Activated naive CD4-positive, alpha-beta T cell treated with anti-CD3 and anti-CD28 coated beads, Interleukin-2, amount 50 U/mL, for 72 hours (primary cell): ENCODE measurements at regions not wholly inside any gene's neighbourhood (a gene's known extent, or its start where the extent isn't known, plus 50 kb on each side); places are given as distances from the start of the nearest gene placed in this dataset.
"Not testable (repeated sequence)": the region's sequence is repeated elsewhere in the genome, so short reads cannot be mapped to it uniquely, and the experiment has no call there.

Experiments used
- ATAC-seq, 2 donors: fragments of 150-1000 bp; cut with Tn5 transposase; 2 replicates each; pipeline ENCODE4 v1.10.0; 2021; ENCODE audit warnings: mild to moderate bottlenecking in 2 of 2, moderate library complexity in 2 of 2
- DNase-seq, 2 donors: peaks; one replicate each; pipeline ENCODE4 v3.0.0; 2021 to 2022; ENCODE audit warnings: low spot score in 2 of 2
- H3K27ac Mint-ChIP-seq, 2 donors: one replicate each; pipeline ENCODE4 v1.8.0; 2022; ENCODE audit warnings: mild to moderate bottlenecking in 2 of 2, mixed read lengths in 2 of 2
- H3K36me3 Mint-ChIP-seq, 2 donors: one replicate each; pipeline ENCODE4 v1.8.0; 2022; ENCODE audit warnings: mixed read lengths in 2 of 2
- H3K9me3 Mint-ChIP-seq, 2 donors: one replicate each; pipeline ENCODE4 v1.8.0; 2022; ENCODE audit warnings: mixed read lengths in 2 of 2

DNA sequence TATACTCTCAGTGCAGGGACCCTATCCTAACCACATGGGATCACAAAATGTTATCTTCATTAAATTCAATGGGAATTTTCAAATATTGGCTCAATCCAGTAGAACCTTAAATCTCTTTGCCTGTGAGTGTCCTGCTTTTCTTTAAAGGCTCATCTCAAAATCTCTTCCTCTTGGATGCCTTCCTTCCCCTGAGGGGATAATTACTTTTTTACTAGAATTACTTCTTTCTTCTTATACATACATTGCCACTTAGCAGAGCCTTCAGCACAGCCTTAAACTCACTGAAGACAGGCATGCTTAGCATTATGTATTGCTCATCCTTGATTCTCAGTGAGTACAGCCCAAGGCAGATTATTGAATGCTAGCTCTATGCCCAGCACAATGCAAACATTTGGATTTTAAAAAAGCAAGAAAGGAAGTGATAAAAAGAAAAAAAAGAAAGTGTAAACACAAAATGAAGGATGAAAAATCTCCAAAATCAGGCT is 1918.0 kb upstream of the FLRT2 start:
- peaks cover 0 to 7% of the 10 kb centered on the region in 2 donors for H3K36me3 Mint-ChIP-seq
- no peak for DNase-seq
- no peak for ATAC-seq

DNA sequence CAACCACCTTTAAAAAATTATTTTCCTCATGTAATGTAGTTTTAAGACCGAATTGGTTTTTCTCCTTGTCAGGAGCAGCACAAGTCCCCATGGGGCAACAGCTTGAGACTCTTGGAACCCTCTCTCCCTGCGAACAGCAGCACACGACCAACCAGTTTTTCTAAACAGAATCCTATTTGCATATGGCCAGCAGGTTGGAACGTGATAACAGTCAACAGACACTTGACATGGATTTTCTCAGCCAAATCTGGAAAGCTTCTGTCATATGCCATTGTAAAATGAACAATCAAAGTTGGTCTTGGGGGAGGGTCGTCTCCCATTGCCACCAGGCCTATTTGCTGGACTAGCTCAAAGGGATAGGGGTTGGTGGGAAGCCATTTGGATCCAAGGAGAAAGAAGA is 1915.0 kb upstream of the FLRT2 start:
- no peak overlapping the region for H3K27ac Mint-ChIP-seq

More for the DNA sequence above, 1918.0 kb upstream of the FLRT2 start:
- Mint-ChIP-seq H3K9me3 (peaks cover 9 to 11% of the 10 kb centered on the region in 2 donors), H3K27ac (no peak overlapping the region)

DNA sequence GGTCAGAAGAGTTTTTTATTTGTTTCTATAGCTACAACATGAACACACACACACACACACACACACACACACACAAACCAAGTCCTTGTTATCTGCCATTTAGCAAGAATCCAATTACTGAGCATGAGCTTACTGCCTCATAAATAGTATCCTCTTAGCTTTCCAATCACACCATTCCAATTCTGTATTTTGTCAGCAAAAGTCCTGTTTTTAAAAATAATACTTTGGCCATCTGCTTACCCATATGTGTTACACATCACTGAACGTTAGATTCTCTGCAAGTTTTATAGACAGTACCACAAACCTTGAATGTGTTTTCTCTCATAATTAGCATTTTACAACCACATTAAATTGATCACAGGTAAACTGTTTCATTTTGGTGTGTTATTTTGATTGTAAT is 1905.4 kb upstream of the FLRT2 start:
- DNase-seq (no peak), ATAC-seq (no peak)
- no peaks in the 10 kb centered on the region for H3K36me3 Mint-ChIP-seq
- no peak overlapping the region for H3K27ac Mint-ChIP-seq
- H3K9me3 Mint-ChIP-seq = peaks cover 12 to 22% of the 10 kb centered on the region in 2 donors

More for the DNA sequence above, 1915.0 kb upstream of the FLRT2 start:
- Mint-ChIP-seq H3K9me3 (peaks cover 17 to 18% of the 10 kb centered on the region in 2 donors), H3K36me3 (no peaks in the 10 kb centered on the region)
- DNase-seq = no peak
- no peak for ATAC-seq

DNA sequence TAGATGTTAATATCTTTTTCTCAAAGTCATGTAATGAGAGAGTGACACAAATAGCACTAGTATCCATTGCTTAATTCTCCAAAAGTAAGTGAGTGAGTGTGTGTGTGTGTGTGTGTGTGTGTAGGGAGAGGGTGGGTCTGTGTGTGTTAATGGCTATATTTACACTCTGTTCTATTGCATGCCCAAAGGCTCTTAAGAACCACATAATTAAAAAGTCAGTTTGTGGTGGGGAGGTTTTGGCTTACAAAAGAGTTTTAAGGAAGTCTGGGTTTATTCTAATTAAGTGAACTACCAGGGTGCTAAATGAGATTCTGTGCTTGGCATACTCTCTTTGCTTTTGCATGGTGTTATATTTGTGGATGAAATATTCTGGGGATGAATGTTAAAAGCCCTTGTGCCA is 1897.6 kb upstream of the FLRT2 start:
- Mint-ChIP-seq H3K36me3 (no peaks in the 10 kb centered on the region), H3K9me3 (peaks cover 15 to 24% of the 10 kb centered on the region in 2 donors), H3K27ac (no peak overlapping the region)
- DNase-seq (no peak), ATAC-seq (no peak)

DNA sequence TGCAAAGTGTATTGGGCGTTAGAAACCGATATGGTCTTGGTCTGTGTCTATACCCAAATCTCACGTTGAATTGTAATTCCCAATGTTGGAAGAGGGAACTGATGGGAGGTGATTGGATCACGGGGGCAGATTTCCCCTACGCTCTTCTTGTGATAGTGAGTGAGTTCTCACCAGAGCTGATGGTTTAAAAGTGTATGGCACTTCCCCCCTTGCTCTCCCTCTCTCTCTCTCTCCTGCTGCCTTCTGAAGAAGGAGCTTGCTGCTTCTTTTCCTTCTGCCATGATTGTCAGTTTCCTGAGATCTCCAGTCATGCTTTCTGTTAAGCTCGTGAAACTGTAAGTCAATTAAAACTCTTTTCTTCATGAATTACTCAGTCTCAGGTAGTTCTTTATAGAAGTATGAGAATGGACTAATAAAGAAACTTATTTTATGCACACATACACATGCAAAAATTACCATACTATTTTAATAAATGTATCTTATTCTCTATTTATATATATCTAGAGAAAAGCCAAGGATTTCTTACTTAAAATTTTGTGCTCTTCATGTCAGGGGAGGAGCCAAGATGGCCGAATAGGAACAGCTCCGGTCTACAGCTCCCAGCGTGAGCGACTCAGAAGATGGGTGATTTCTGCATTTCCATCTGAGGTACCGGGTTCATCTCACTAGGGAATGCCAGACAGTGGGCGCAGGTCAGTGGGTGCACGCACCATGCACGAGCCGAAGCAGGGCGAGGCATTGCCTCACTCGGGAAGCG is 1891.0 kb upstream of the FLRT2 start:
- ATAC-seq (no peak), DNase-seq (no peak)
- Mint-ChIP-seq H3K9me3 (peaks cover 4 to 16% of the 10 kb centered on the region in 2 donors), H3K27ac (no peak overlapping the region), H3K36me3 (peaks cover 0 to 7% of the 10 kb centered on the region in 2 donors)

DNA sequence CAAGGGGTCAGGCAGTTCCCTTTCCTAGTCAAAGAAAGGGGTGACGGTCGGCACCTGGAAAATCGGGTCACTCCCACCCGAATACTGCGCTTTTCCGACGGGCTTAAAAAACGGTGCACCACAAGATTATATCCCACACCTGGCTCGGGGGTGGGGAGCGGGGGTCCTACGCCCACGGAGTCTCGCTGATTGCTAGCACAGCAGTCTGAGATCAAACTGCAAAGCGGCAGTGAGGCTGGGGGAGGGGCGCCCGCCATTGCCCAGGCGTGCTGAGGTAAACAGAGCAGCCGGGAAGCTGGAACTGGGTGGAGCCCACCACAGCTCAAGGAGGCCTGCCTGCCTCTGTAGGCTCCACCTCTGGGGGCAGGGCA is 1890.5 kb upstream of the FLRT2 start:
- peaks cover 4 to 14% of the 10 kb centered on the region in 2 donors for H3K9me3 Mint-ChIP-seq
- DNase-seq, H3K27ac Mint-ChIP-seq, H3K36me3 Mint-ChIP-seq, ATAC-seq: not testable (repeated sequence)

DNA sequence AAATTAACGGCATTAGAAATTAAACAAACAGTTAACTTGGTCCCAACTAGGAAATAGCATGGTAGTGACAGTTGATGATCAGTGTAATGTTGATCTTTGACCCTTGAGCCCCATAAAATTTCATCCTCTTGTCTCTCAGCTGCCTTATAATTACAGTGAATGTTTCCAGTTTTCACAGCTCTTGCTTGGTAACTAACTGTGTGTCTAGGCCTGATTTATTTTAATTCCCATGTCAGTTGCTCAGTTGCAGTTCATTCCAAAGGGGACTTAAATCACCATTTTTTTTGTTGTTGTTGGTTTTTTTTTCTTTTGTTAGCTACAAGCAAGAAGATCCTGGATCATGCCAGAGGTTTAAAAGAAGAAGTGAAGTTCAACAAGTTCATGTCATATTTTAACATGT is 1883.7 kb upstream of the FLRT2 start:
- DNase-seq = no peak
- Mint-ChIP-seq H3K9me3 (peaks cover 9 to 15% of the 10 kb centered on the region in 2 donors), H3K36me3 (peaks cover 0 to 7% of the 10 kb centered on the region in 2 donors), H3K27ac (no peak overlapping the region)
- no peak for ATAC-seq

DNA sequence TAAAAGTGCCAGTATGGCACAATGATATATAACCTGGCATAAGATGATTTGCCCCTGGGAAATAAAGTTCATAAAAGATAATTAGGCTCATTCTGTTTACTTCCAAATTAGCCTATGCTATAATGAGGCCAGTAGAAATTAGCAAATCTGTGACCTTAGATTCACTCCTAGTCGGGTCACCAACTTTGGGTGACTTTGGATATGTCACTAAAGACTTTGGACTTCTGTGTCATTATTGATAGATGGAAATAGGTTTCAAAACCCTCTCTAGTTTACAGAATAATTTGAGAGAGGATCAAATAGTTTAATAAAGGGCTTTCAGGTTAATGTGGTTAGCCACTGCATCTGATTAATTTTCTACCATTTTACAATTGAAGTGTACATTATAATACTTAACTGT is 1869.3 kb upstream of the FLRT2 start:
- H3K27ac Mint-ChIP-seq = no peak overlapping the region
- peaks cover 8 to 30% of the 10 kb centered on the region in 2 donors for H3K9me3 Mint-ChIP-seq
- H3K36me3 Mint-ChIP-seq = no peaks in the 10 kb centered on the region
- DNase-seq (no peak), ATAC-seq (no peak)

DNA sequence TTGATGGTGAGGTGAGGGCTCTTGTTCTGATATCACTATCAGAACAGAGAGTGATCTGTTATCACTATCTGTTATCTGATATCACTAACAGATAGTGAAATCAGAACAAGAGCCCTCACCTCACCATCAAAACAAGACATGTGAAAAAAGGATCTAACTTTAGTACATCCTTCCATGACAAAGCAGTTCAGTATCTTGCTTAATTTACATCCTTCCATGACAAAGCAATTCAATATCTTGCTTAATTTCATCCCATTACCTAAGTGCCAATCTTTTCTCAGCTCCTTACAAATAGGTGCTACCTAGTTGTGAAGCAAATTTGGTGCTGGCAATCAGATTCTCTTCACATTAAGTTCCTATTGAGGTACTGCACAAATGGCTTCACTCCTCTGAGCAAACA is 1865.6 kb upstream of the FLRT2 start:
- peaks cover 8 to 26% of the 10 kb centered on the region in 2 donors for H3K9me3 Mint-ChIP-seq
- no peak for ATAC-seq
- H3K27ac Mint-ChIP-seq = no peak overlapping the region
- DNase-seq = no peak
- H3K36me3 Mint-ChIP-seq = no peaks in the 10 kb centered on the region

DNA sequence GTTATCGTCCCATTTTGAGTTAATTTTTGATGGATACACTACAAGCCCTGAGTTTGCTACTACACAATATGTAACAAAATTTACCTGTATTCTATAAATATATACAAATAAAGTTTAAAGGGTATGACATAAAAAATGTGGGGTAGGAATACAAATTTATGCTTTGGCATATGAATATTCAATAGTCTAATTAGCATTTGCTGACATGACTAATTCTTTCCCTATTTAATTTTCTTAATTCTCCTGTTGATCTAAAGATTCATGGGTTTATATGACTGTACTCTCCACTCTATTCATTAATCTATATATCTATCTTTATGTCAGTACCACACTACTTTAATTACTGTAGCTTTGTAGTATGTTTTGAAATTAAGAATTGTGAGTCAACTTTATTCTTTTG is 1840.7 kb upstream of the FLRT2 start:
- Mint-ChIP-seq H3K36me3 (no peaks in the 10 kb centered on the region), H3K9me3 (peaks cover 8 to 15% of the 10 kb centered on the region in 2 donors), H3K27ac (no peak overlapping the region)
- DNase-seq (no peak), ATAC-seq (no peak)

DNA sequence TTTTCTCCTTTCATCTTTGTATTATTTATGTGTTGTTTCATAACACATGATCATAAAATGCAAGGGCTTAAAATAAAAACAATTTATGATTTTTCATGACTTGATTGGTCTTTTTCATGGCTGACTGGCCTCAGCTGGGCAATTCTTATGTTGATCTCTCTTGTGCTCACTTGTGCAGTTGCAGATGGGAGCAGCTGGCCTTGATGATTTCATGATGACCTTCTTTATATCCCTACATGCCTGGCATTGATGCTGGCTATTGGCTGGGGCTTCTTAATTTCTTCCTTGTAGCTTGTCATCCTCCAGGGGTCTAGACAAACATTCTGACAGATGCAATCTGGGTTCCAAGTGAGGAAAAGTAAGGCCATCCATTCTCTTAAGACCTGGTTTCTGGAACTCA is 1832.8 kb upstream of the FLRT2 start:
- Mint-ChIP-seq H3K9me3 (peaks cover 0 to 3% of the 10 kb centered on the region in 2 donors), H3K36me3 (no peaks in the 10 kb centered on the region), H3K27ac (no peak overlapping the region)
- ATAC-seq = no peak
- DNase-seq = no peak

DNA sequence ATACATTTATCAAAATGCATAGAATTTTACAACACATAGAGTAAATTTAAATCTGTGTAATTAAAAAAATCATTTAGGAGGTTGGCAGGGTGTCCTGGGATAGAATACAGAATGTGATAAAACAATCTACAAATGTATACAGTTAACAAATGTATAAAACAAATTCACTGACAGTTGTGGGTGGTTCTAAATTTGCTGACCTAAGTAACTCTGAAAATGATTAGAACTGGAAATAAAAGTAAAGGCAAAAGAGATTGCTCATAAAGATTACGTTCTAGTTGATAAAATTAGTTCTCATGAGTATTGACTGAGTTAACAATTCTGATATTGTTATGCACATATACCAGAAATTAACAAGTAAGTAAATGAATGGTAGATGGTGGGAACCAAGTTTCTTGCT is 1827.3 kb upstream of the FLRT2 start:
- Mint-ChIP-seq H3K27ac (no peak overlapping the region), H3K36me3 (no peaks in the 10 kb centered on the region), H3K9me3 (peaks cover 8 to 18% of the 10 kb centered on the region in 2 donors)
- no peak for ATAC-seq
- no peak for DNase-seq

DNA sequence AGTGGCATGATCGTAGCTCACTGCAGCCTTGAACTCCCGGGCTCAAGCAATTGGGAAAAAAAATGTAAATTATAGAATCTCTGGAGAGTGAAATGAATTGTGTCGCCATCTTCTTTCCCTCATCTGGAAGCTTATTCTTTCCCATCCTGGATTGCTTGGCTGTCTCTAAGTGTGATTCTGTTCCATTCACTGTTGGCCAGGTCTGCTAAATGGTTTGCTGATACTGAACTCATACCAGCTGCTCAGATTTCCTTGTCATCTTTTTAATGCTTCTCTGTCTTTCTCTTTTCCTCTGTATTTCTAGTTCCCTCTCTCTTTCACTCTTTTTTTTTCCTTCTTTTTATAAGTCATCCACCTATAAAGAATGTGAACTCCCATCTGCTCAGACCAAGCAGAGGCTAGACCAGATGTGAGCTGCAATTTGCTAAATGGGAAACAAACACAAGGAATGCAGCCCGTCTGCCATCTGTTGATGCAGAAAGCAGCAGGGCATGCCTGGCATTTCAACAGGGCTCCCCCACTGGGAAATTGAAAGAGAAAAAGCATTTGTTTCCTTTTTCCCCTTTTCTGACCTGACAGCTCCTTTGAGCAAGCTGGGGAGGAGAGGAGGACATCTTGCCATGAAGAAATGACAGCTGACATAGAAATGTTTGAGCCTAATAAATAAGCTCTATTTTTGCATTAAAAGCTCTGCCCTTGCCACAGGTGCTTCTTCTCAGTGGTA is 1823.6 kb upstream of the FLRT2 start:
- no peaks in the 10 kb centered on the region for H3K36me3 Mint-ChIP-seq
- DNase-seq (no peak), ATAC-seq (no peak)
- peaks cover 8 to 25% of the 10 kb centered on the region in 2 donors for H3K9me3 Mint-ChIP-seq
- H3K27ac Mint-ChIP-seq = no peak overlapping the region

DNA sequence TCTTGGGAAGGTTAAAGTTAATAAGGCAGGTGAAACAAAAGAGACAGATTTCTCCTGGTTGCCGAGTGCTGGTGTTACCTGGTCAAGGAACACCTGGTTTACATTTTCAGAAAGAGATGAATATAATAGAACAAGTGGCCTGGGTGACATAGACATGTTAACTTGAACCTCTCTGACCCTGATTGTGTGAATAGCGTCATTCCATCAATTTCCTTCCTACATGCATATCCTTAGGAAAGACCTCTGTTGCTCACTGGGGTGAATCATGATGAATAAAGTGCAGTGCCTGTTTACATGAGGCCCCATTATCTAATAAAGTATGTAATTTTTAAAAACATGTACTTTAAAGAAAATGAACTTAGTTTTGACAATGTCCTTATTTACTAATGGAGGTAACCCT is 1822.9 kb upstream of the FLRT2 start:
- Mint-ChIP-seq H3K27ac (no peak overlapping the region), H3K9me3 (peaks cover 8 to 25% of the 10 kb centered on the region in 2 donors), H3K36me3 (no peaks in the 10 kb centered on the region)
- ATAC-seq = no peak
- DNase-seq = no peak

DNA sequence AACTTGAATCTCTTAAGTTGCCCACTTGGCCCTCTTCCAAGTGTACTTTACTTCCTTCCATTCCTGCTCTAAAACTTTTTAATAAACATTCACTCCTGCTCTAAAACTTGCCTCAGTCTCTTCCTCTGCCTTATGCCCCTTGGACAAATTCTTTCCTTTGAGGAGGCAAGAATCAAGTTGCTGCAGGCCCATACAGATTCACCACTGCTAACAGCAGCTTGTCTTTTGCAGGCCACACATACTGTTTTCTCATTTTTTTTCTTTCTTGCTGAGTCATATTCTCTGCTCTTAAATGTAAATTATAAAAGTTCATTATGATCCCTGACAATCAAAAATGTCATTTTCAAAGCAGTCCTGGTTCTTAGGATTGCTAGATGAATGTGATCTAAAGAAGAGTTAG is 1820.8 kb upstream of the FLRT2 start:
- no peak for DNase-seq
- peaks cover 6 to 23% of the 10 kb centered on the region in 2 donors for H3K9me3 Mint-ChIP-seq
- H3K36me3 Mint-ChIP-seq = no peaks in the 10 kb centered on the region

DNA sequence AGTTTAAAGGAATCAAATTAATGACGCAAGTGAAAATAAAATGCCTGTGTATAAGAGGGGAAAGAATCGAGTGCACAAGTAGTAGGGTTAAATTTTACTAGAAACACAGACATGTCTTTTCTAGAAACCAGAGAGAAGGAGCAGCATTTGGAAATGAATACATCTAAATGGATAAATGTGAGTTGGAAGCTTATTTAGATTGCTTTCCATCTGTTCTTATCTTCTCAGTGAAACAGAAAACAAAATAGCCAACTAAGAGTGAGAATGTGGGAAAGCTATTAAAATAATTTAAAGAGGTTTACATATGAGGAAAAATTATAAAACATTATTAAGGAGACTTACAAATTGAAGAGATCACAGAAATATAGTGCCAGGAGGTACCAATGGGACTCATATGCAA is 1818.9 kb upstream of the FLRT2 start:
- Mint-ChIP-seq H3K36me3 (no peaks in the 10 kb centered on the region), H3K9me3 (peaks cover 0 to 21% of the 10 kb centered on the region in 2 donors), H3K27ac (no peak overlapping the region)
- DNase-seq = no peak
- no peak for ATAC-seq

More for the DNA sequence above, 1820.8 kb upstream of the FLRT2 start:
- H3K27ac Mint-ChIP-seq = no peak overlapping the region
- ATAC-seq = no peak

DNA sequence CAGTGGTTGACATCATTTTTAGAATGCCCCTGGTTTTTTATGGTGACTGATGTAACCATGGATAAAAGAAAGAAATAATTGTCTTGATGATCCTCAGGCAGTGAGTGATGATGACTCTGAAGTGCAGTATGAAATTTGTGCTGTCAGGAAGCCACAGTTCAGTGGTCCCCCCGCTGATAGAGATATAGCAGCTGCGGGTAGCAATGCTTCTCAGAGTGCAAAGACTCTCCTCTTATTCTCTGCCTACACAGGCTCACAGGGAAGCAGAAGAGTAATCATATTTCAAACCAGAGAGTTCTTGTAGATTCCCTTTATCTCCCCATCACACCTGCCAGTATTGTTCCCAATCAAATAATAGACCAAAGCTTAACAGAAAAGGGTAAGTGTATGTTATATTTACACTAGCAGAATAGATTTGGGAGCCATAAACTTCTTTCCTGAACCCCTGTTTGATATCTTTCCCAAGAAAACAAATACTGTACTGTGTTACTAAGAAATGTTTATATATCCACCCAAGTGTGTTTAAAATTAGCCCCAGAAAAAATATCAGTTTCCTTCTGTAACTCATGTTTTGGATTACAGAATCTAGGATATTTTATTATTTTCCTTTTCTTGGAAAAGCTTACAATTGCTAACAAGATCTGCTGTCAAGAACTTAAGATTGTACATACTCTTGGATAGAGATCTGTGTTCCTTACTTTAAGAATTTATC is 1817.4 kb upstream of the FLRT2 start:
- no peaks in the 10 kb centered on the region for H3K36me3 Mint-ChIP-seq
- peaks cover 0 to 16% of the 10 kb centered on the region in 2 donors for H3K9me3 Mint-ChIP-seq
- DNase-seq = no peak
- ATAC-seq = no peak
- no peak overlapping the region for H3K27ac Mint-ChIP-seq
